WTC11 (cell line): ENCODE measurements at regions not wholly inside any gene's neighbourhood (a gene's known extent, or its start where the extent isn't known, plus 50 kb on each side); places are given as distances from the start of the nearest gene placed in this dataset.

Source experiments
- CTCF ChIP-seq: fragments of 200-600 bp; IDR thresholded peaks from 2 replicates; pipeline ENCODE4 v1.8.0; 2022; ENCODE audit warnings: antibody characterized with exemption
- ELF4 ChIP-seq: sonication (generic); formaldehyde crosslinking; IDR thresholded peaks from 2 replicates; pipeline ENCODE4 v1.8.1; 2022; ENCODE audit warnings: low read depth, mild to moderate bottlenecking, moderate library complexity, missing genetic modification reagents
- MAX ChIP-seq: sonication (generic); formaldehyde crosslinking; IDR thresholded peaks from 2 replicates; pipeline ENCODE4 v1.8.0; 2022; ENCODE audit warnings: mild to moderate bottlenecking, missing genetic modification reagents
- MYBL2 ChIP-seq: sonication (generic); formaldehyde crosslinking; IDR thresholded peaks from 2 replicates; pipeline ENCODE4 v1.8.1; 2023; ENCODE audit warnings: mild to moderate bottlenecking, moderate library complexity, missing genetic modification reagents
- STAT6 ChIP-seq: sonication (generic); formaldehyde crosslinking; conservative IDR thresholded peaks from 2 replicates; pipeline ENCODE4 v1.8.1; 2023; ENCODE audit warnings: mild to moderate bottlenecking, low read depth, missing genetic modification reagents, moderate library complexity
- USF1 ChIP-seq: sonication (generic); formaldehyde crosslinking; IDR thresholded peaks from 2 replicates; pipeline ENCODE4 v1.8.0; 2022; ENCODE audit warnings: mild to moderate bottlenecking, missing genetic modification reagents
- USF2 ChIP-seq: sonication (generic); formaldehyde crosslinking; IDR thresholded peaks from 2 replicates; pipeline ENCODE4 v1.8.1; 2023; ENCODE audit warnings: mild to moderate bottlenecking, missing genetic modification reagents, moderate library complexity
- ZNF317 ChIP-seq: sonication (generic); formaldehyde crosslinking; IDR thresholded peaks from 2 replicates; pipeline ENCODE4 v1.8.1; 2023; ENCODE audit warnings: low read depth, mild to moderate bottlenecking, moderate library complexity, missing genetic modification reagents, borderline replicate concordance
- TF ChIP-seq, protein P1 (sequence below): sonication (generic); formaldehyde crosslinking; IDR thresholded peaks from 2 replicates; pipeline ENCODE4 v1.8.0; 2022; ENCODE audit warnings: mild to moderate bottlenecking, missing genetic modification reagents
- TF ChIP-seq, protein P2 (sequence below): fragments of 250-450 bp; sonication (Bioruptor Pico); IDR thresholded peaks from 2 replicates; pipeline ENCODE4 v1.9.0; 2021; ENCODE audit warnings: moderate library complexity, mild to moderate bottlenecking, inconsistent platforms, borderline replicate concordance

DNA sequence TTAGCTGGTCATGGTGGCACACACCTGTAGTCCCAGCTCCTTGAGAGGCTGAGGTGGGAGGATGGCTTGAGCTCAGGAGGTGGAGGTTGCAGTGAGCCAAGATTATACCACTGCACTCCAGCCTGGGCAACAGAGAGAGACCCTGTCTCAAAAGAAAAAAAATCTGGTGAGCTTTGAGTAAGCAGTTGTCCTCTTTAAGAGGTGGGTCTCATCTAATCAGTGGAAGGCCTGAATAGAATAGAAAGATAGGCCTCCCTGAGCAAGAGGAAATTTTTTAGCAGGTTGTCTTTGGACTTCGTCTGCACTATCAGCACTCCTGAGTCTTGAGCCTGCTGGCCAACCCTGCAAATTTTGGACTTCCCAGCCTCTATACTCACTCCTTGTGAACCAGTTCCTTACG is 266.0 kb upstream of the ZFHX3 start:
- TF ChIP-seq MYBL2 (CRISPR knock-in tag) (no peak), CTCF (no peak), STAT6 (no peak), MAX (CRISPR knock-in tag) (no peak), ZNF317 (CRISPR knock-in tag) (no peak), ELF4 (CRISPR knock-in tag) (no peak), USF1 (CRISPR knock-in tag) (no peak), USF2 (CRISPR knock-in tag) (no peak)
- TF ChIP-seq, protein P1, sequence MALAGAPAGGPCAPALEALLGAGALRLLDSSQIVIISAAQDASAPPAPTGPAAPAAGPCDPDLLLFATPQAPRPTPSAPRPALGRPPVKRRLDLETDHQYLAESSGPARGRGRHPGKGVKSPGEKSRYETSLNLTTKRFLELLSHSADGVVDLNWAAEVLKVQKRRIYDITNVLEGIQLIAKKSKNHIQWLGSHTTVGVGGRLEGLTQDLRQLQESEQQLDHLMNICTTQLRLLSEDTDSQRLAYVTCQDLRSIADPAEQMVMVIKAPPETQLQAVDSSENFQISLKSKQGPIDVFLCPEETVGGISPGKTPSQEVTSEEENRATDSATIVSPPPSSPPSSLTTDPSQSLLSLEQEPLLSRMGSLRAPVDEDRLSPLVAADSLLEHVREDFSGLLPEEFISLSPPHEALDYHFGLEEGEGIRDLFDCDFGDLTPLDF = no peak
- TF ChIP-seq, protein P2, sequence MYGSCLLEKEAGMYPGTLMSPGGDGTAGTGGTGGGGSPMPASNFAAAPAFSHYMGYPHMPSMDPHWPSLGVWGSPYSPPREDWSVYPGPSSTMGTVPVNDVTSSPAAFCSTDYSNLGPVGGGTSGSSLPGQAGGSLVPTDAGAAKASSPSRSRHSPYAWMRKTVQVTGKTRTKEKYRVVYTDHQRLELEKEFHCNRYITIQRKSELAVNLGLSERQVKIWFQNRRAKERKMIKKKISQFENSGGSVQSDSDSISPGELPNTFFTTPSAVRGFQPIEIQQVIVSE (CRISPR knock-in tag) = no peak
